ENCODE measurements at regions not wholly inside any gene's neighbourhood (a gene's known extent, or its start where the extent isn't known, plus 50 kb on each side); places are given as distances from the start of the nearest gene placed in this dataset.

GRCh38 chr16:72664509-72665408 lies 383.2 kb downstream of the ZFHX3 start:
- Histone ChIP-seq H3K9me3 (no peaks in the 10 kb centered on the region), H3K27ac (peak overlapping the region; percentile 57 to 72 (median 62)), H3K4me3 (peak overlapping the region; percentile 80 to 86 (median 84)), H3K27me3 (no peaks in the 10 kb centered on the region), H3K36me3 (no peaks in the 10 kb centered on the region), H3K4me1 (peaks cover 0 to 18% (median 12%) of the 10 kb centered on the region in 4 donors)
- 0% methylated on average over 60 of the region's 60 CpGs for WGBS, 2 donors
- peak; percentile 99 for DNase-seq
- TF ChIP-seq, protein P1, sequence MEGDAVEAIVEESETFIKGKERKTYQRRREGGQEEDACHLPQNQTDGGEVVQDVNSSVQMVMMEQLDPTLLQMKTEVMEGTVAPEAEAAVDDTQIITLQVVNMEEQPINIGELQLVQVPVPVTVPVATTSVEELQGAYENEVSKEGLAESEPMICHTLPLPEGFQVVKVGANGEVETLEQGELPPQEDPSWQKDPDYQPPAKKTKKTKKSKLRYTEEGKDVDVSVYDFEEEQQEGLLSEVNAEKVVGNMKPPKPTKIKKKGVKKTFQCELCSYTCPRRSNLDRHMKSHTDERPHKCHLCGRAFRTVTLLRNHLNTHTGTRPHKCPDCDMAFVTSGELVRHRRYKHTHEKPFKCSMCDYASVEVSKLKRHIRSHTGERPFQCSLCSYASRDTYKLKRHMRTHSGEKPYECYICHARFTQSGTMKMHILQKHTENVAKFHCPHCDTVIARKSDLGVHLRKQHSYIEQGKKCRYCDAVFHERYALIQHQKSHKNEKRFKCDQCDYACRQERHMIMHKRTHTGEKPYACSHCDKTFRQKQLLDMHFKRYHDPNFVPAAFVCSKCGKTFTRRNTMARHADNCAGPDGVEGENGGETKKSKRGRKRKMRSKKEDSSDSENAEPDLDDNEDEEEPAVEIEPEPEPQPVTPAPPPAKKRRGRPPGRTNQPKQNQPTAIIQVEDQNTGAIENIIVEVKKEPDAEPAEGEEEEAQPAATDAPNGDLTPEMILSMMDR (IDR thresholded peaks at IDR 0.05): no peak
- TF ChIP-seq POLR2AphosphoS5 (IDR thresholded peaks at IDR 0.05) (peak in 1 of 4 donors; percentile 43), EP300 (IDR thresholded peaks at IDR 0.05) (no peak), POLR2A (IDR thresholded peaks at IDR 0.05) (no peak)
- intact Hi-C loops (cut with DNase I): loop anchor here (10.0 kb wide), 5 partner anchors 120 to 660 kb away; partner anchors contain the start of genes DHODH, PKD1L3 and ZFHX3

- H3K27ac ChIP-seq: peak overlapping the region in 2 of 4 donors; percentile 66 to 72
- intact Hi-C loops (cut with DNase I): loop anchor here (10.0 kb wide), 5 partner anchors 121 to 659 kb away; partner anchors contain the start of genes DHODH, PKD1L3 and ZFHX3
- no peak for DNase-seq
- peaks cover 0 to 18% (median 12%) of the 10 kb centered on the region in 4 donors for H3K4me1 ChIP-seq
- WGBS, 2 donors: 1 to 2% methylated on average over 18 of the region's 18 CpGs
- no peaks in the 10 kb centered on the region for H3K9me3 ChIP-seq
- H3K36me3 ChIP-seq: no peaks in the 10 kb centered on the region
- no peaks in the 10 kb centered on the region for H3K27me3 ChIP-seq
- H3K4me3 ChIP-seq: peak overlapping the region; percentile 80 to 86 (median 84)
- TF ChIP-seq, protein P1 (IDR thresholded peaks at IDR 0.05): no peak
- no peak for TF ChIP-seq POLR2AphosphoS5 (IDR thresholded peaks at IDR 0.05)
- no peak for TF ChIP-seq EP300 (IDR thresholded peaks at IDR 0.05)
- TF ChIP-seq POLR2A (IDR thresholded peaks at IDR 0.05): no peak
Measured at GRCh38 chr16:72664056-72664508, 383.8 kb downstream of the ZFHX3 start.

- Histone ChIP-seq H3K4me1 (peaks cover 0 to 6% (median 6%) of the 10 kb centered on the region in 4 donors), H3K36me3 (no peaks in the 10 kb centered on the region), H3K9me3 (no peaks in the 10 kb centered on the region), H3K27ac (no peak overlapping the region), H3K27me3 (no peaks in the 10 kb centered on the region), H3K4me3 (no peak overlapping the region)
- 90 to 94% methylated on average over 5 of the region's 5 CpGs for WGBS, 2 donors
- TF ChIP-seq, protein P1 (IDR thresholded peaks at IDR 0.05): no peak
- TF ChIP-seq POLR2AphosphoS5 (IDR thresholded peaks at IDR 0.05) (no peak), EP300 (IDR thresholded peaks at IDR 0.05) (no peak), POLR2A (IDR thresholded peaks at IDR 0.05) (no peak)
- intact Hi-C loops (cut with DNase I): no loop called here
- no peak for DNase-seq
Measured at GRCh38 chr16:72658888-72659717, 388.8 kb downstream of the ZFHX3 start.

DNA sequence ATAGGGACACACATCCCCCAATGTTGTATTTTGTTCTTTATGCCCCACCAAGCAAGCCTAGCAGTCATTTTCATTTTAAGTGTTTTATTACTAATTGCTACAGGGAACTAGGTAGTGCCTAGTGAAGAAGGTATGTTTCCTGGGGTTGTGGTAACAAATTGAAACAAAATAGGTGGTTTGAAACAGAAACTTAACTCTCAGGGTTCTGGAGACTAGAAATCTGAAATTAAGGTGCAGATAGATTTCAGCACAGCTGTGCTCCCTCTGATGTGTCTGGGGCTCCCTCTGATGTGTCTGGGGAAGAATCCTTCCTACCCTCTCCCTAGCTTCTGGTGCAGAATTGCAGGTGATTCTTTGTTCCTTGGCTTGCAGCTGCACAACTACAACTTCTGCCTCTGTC lies 390.1 kb downstream of the ZFHX3 start:
- no peaks in the 10 kb centered on the region for H3K4me1 ChIP-seq
- no peaks in the 10 kb centered on the region for H3K27me3 ChIP-seq
- H3K9me3 ChIP-seq: no peaks in the 10 kb centered on the region
- intact Hi-C loops (cut with DNase I): no loop called here
- TF ChIP-seq POLR2A (IDR thresholded peaks at IDR 0.05) (no peak), POLR2AphosphoS5 (IDR thresholded peaks at IDR 0.05) (no peak), EP300 (IDR thresholded peaks at IDR 0.05) (no peak)
- DNase-seq: no peak
- H3K27ac ChIP-seq: no peak overlapping the region
- H3K4me3 ChIP-seq: no peak overlapping the region
- no peaks in the 10 kb centered on the region for H3K36me3 ChIP-seq

Measured in sigmoid colon (tissue), 6 donors.